ENCODE measurements at regions not wholly inside any gene's neighbourhood (a gene's known extent, or its start where the extent isn't known, plus 50 kb on each side); places are given as distances from the start of the nearest gene placed in this dataset.

DNA sequence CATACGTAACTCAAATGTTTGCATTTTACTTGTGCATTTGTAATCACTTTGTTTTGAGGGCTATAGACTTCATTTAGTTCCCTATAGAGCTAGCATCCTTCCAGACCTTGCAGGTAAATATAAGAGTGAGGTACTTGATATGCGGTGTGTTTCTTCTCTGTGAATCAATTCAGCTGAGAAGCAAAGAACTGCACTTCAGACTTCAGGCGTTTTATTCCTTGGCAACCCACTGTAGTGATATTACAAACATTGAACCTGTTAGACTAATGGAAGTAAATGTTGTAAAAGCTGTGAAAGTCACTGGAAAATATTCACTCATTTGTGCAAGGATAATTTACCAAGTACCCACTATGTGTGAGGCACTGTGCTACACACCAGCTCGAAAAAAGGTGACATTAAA is 94.1 kb upstream of the CHL1 start:
- TF ChIP-seq, protein P1, sequence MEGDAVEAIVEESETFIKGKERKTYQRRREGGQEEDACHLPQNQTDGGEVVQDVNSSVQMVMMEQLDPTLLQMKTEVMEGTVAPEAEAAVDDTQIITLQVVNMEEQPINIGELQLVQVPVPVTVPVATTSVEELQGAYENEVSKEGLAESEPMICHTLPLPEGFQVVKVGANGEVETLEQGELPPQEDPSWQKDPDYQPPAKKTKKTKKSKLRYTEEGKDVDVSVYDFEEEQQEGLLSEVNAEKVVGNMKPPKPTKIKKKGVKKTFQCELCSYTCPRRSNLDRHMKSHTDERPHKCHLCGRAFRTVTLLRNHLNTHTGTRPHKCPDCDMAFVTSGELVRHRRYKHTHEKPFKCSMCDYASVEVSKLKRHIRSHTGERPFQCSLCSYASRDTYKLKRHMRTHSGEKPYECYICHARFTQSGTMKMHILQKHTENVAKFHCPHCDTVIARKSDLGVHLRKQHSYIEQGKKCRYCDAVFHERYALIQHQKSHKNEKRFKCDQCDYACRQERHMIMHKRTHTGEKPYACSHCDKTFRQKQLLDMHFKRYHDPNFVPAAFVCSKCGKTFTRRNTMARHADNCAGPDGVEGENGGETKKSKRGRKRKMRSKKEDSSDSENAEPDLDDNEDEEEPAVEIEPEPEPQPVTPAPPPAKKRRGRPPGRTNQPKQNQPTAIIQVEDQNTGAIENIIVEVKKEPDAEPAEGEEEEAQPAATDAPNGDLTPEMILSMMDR (IDR thresholded peaks at IDR 0.05), result no peak
- TF ChIP-seq EP300 (IDR thresholded peaks at IDR 0.05), result no peak
